Heart left ventricle (tissue), 16 donors: ENCODE measurements at regions not wholly inside any gene's neighbourhood (a gene's known extent, or its start where the extent isn't known, plus 50 kb on each side); places are given as distances from the start of the nearest gene placed in this dataset.
A peak's percentile ranks its signal among the peaks of the same experiment; 100 is the strongest.

ENCODE experiments used
- ATAC-seq, 4 donors: fragments of 200-7000 bp; cut with Tn5 transposase; one replicate each; pipeline ENCODE4 v1.9.1; 2020 to 2022; ENCODE audit warnings: moderate library complexity in 4 of 4, mild to moderate bottlenecking in 3 of 4, moderate number of reproducible peaks in 1 of 4
- DNase-seq, 5 donors: peaks; one replicate each; pipeline ENCODE4 v3.0.0-alpha.2; 2020
- H3K27ac ChIP-seq, 12 donors: fragments of 200-600 bp; sonication (generic) in 4 of 12; one replicate each; pipeline versions ENCODE4 v1.5.0 to v1.8.0; 2016 to 2022; ENCODE audit warnings: mild to moderate bottlenecking in 2 of 12
- H3K27me3 ChIP-seq, 9 donors: fragments of 200-600 bp; sonication (generic) in 2 of 9; one replicate each; pipeline versions ENCODE4 v1.5.1 to v1.8.0; 2016 to 2022; ENCODE audit warnings: mild to moderate bottlenecking in 3 of 9
- H3K36me3 ChIP-seq, 9 donors: fragments of 200-600 bp; sonication (generic) in 2 of 9; one replicate each; pipeline versions ENCODE4 v1.5.0 to v1.8.0; 2018 to 2022; ENCODE audit warnings: mild to moderate bottlenecking in 2 of 9
- H3K4me1 ChIP-seq, 12 donors: fragments of 200-600 bp; sonication (generic) in 4 of 12; one replicate each; pipeline versions ENCODE4 v1.5.0 to v1.8.0; 2016 to 2022; ENCODE audit warnings: mild to moderate bottlenecking in 3 of 12
- H3K4me3 ChIP-seq, 12 donors: fragments of 200-600 bp; sonication (generic) in 4 of 12; one replicate each; pipeline versions ENCODE4 v1.5.0 to v1.8.0; 2017 to 2022; ENCODE audit warnings: mild to moderate bottlenecking in 9 of 12, moderate library complexity in 4 of 12
- H3K9me3 ChIP-seq, 12 donors: fragments of 200-600 bp; sonication (generic) in 4 of 12; one replicate each; pipeline versions ENCODE4 v1.5.0 to v1.8.0; 2016 to 2022; ENCODE audit warnings: mild to moderate bottlenecking in 1 of 12
- POLR2A ChIP-seq, 2 donors: fragments of 450-650 bp; IDR thresholded peaks; one replicate each; pipeline ENCODE4 v1.6.1; 2017; ENCODE audit warnings: antibody characterized with exemption in 2 of 2, mild to moderate bottlenecking in 2 of 2, moderate library complexity in 2 of 2
- WGBS, 4 donors: extraction: QIAGEN DNeasy Blood & Tissue Kit in 2 of 4; methylation state at CpG; one replicate each; pipeline versions ENCODE4 v1.1.5 to v1.1.7; 2013 to 2018; 5-methylcytosine and 5-hydroxymethylcytosine counted together
- intact Hi-C, 10 donors: fragments of 100-400 bp; cut with DNase I; formaldehyde crosslinking; loops; one replicate each; pipeline versions ENCODE4 v1.11.1 to v1.14.2; 2022
- TF ChIP-seq, protein P1 (sequence below), 12 donors: fragments of 200-600 bp; sonication (generic) in 4 of 12; IDR thresholded peaks; one replicate each; pipeline versions ENCODE4 v1.5.0 to v1.8.0; 2018 to 2022; ENCODE audit warnings: antibody characterized with exemption in 12 of 12, mild to moderate bottlenecking in 5 of 12
- donor health status: ischemic (EF 13 %, LVEDD 7.1; RV severe dilation, severe dysfunction).
- donor health status: healthy with polysubstance abuse.
- donor health status: DM: no; HTN: yes; CAD: no.
- donor health status: DM: no; HTN: no; CAD: no.
- donor health status: ischemic (EF 25% LVEDD 6.9; RV normal size, moderate dysfunction).
- donor health status: ischemic (EF 25% LVEDD 5.7; RV mildly dilated, moderate dysfunction).
- donor health status: healthy.
- donor health status: DM: yes; HTN: yes; CAD: no.
- donor health status: ischemic (EF 35%, LVEDD 5.7; RV mildly dilated, moderate dysfunction).
- donor health status: nonischemic (EF 11% LVEDD 7.7; RV severe dilation, severe dysfunction).
- donor health status: DM: yes; HTN: yes; CAD: no.
- donor health status: PGD.
- donor health status: ischemic (EF 29% LVEDD 5.4; RV normal size, mild dysfunction).
- donor health status: nonischemic (EF 23%, LVEDD 6.1; RV moderate dilation, normal function).

DNA sequence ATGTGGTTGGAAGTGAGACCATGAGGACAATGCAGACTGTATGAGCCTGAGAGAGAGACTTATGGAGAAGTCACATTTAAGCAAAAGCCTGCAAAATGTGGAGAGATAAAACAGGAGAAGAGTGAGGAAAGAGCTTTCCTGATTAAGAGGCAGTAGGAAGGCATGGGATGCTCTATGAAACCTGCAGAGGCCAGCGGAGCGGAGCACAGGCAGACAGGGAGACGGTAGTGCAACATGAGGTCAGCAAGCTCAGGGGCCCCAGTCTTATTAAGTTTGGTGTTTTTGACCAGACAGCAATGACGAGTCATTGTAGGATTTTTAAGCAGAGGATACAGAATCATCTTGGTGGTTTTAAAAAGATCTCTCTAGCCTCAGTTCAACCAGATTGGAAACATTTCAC is 721.5 kb upstream of the GOLIM4 start:
- TF ChIP-seq POLR2A (IDR thresholded peaks at IDR 0.05), result no peak
- TF ChIP-seq, protein P1, sequence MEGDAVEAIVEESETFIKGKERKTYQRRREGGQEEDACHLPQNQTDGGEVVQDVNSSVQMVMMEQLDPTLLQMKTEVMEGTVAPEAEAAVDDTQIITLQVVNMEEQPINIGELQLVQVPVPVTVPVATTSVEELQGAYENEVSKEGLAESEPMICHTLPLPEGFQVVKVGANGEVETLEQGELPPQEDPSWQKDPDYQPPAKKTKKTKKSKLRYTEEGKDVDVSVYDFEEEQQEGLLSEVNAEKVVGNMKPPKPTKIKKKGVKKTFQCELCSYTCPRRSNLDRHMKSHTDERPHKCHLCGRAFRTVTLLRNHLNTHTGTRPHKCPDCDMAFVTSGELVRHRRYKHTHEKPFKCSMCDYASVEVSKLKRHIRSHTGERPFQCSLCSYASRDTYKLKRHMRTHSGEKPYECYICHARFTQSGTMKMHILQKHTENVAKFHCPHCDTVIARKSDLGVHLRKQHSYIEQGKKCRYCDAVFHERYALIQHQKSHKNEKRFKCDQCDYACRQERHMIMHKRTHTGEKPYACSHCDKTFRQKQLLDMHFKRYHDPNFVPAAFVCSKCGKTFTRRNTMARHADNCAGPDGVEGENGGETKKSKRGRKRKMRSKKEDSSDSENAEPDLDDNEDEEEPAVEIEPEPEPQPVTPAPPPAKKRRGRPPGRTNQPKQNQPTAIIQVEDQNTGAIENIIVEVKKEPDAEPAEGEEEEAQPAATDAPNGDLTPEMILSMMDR (IDR thresholded peaks at IDR 0.05), result no peak
- no peaks in the 10 kb centered on the region for H3K9me3 ChIP-seq
- no peak overlapping the region for H3K27ac ChIP-seq
- 95 to 98% (median 96%) methylated on average over 4 of the region's 4 CpGs for WGBS, 4 donors
- ATAC-seq, result no peak
- H3K4me1 ChIP-seq, result peaks cover 0 to 12% (median 0%) of the 10 kb centered on the region in 12 donors
- peak in 1 of 5 donors; percentile 20 for DNase-seq
- intact Hi-C loops, result no loop called here
- H3K4me3 ChIP-seq, result no peak overlapping the region
- no peaks in the 10 kb centered on the region for H3K27me3 ChIP-seq
- H3K36me3 ChIP-seq, result no peaks in the 10 kb centered on the region

DNA sequence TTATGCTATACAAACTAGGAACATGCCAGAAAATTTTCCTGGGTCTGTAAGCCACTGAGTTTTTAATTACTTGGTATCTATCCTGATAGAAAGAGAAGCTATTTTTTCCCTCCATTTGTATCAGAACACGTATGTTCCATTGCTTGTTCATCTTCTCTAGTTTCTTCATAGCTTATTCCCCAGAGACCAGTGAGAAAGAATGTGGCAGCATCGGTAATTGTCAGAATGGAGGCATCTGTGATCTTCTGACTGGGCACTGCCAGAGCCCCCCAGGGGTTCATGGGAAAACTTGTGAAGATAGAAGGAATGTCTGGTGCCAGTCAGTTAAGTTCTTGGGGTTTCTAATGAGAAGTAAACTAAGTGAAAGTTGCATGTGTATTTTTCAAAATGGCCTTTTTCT is 720.2 kb upstream of the GOLIM4 start:
- ATAC-seq, result no peak
- intact Hi-C loops, result no loop called here
- no peak for DNase-seq
- Histone ChIP-seq H3K27ac (no peak overlapping the region), H3K9me3 (no peaks in the 10 kb centered on the region), H3K27me3 (no peaks in the 10 kb centered on the region), H3K4me3 (no peak overlapping the region), H3K4me1 (peaks cover 0 to 6% (median 0%) of the 10 kb centered on the region in 12 donors), H3K36me3 (no peaks in the 10 kb centered on the region)
- 71 to 79% (median 75%) methylated on average over 2 of the region's 2 CpGs for WGBS, 4 donors
- TF ChIP-seq, protein P1 (IDR thresholded peaks at IDR 0.05), result no peak
- no peak for TF ChIP-seq POLR2A (IDR thresholded peaks at IDR 0.05)

DNA sequence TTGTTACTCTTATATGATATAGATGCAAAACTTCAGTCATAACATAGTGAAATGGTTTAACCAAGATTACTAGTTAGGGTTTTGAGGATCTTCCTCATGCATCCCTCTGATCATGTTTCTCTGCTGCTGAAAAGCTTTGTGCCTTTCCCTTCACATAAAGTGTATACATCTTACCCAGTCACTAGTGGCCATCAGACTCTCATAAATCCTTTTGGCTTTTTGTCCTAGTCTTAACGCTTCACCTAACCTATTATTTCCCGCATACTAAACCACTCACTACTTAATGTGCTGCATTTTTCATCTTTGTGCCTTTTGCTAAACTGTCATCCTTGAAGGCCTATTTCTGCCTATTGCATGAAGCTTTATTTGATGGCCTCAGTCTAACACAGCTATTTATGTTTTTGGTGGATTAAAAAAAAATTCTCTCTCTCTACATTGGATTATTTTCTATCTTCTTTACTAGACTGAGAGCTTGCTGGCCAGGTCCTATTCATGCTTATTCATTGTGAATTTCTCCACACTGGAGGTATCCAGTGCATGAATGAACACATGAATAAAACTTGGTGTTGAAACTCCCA is 717.6 kb upstream of the GOLIM4 start:
- Histone ChIP-seq H3K9me3 (no peaks in the 10 kb centered on the region), H3K4me1 (no peaks in the 10 kb centered on the region), H3K36me3 (no peaks in the 10 kb centered on the region), H3K4me3 (no peak overlapping the region), H3K27me3 (no peaks in the 10 kb centered on the region), H3K27ac (no peak overlapping the region)
- 95 to 97% (median 95%) methylated on average over 2 of the region's 2 CpGs for WGBS, 4 donors
- TF ChIP-seq POLR2A (IDR thresholded peaks at IDR 0.05), result no peak
- TF ChIP-seq, protein P1 (IDR thresholded peaks at IDR 0.05), result no peak
- intact Hi-C loops, result no loop called here
- no peak for DNase-seq
- no peak for ATAC-seq

DNA sequence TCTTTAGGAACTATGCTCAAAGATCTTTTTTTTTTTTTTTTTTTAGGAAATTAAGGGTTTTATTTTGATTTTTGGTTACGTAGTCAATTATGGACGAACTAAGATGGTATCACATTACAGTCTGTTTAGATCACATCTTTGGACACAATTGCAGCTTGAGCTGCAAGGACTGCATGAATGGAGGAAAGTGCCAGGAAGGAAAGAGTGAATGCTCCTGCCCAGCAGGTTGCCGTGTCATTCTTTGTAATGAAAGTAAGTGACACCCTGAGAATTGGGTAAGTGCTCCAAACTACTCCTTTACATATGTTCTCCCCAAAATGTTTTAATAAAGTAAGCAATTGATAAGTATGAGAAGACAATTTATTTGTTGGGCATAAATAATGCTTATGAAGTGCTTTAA is 716.5 kb upstream of the GOLIM4 start:
- intact Hi-C loops, result no loop called here
- no peaks in the 10 kb centered on the region for H3K27me3 ChIP-seq
- DNase-seq (no peak), ATAC-seq (no peak)
- H3K27ac ChIP-seq, result no peak overlapping the region
- TF ChIP-seq, protein P1 (IDR thresholded peaks at IDR 0.05), result no peak
- no peak for TF ChIP-seq POLR2A (IDR thresholded peaks at IDR 0.05)
- no peaks in the 10 kb centered on the region for H3K4me1 ChIP-seq
- H3K9me3 ChIP-seq, result no peaks in the 10 kb centered on the region
- no peak overlapping the region for H3K4me3 ChIP-seq
- 84 to 90% (median 88%) methylated on average over 3 of the region's 3 CpGs for WGBS, 4 donors
- no peaks in the 10 kb centered on the region for H3K36me3 ChIP-seq
